ENCODE measurements at regions not wholly inside any gene's neighbourhood (a gene's known extent, or its start where the extent isn't known, plus 50 kb on each side); places are given as distances from the start of the nearest gene placed in this dataset.

DNA sequence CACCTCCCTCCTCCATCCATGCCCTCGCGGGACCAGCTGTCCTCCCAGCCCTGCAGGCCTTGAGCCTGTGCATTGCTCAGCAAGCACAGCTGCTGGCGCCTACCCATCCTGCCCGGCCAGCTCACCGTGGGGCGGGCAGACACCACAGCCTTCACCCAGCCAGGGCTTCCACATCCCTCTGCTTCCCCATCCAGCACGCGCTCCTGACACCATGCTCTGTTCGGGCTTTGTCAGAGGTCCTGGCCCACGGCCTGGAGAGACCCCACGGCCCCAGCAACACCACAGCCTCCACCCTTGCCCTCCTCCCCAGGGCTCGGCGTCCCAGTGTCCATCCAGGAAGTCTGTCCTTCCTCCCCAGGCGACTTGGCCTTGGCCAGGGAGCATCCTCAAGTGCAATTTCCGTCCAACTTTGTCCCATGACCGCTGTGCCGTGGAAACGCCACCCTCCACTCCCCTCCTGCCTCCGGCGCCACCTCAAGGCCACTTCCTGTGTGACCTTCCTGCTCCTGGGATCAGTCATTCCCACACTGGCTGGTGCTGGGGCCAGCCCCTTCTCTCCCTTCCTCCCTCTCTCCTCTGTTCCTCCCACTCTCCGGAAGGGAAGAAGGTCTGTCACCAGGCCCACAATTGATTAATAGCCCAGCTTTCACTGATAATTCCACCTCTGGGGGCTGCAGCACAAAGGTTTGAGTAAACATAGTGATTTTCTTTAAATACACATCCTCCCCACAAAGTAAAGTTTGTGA is 71.5 kb upstream of the SMNDC1 start:
- DNase-seq, result no peak

GRCh38 chr10:110376767-110377160 is 72.0 kb upstream of the SMNDC1 start:
- no peak for DNase-seq

DNA sequence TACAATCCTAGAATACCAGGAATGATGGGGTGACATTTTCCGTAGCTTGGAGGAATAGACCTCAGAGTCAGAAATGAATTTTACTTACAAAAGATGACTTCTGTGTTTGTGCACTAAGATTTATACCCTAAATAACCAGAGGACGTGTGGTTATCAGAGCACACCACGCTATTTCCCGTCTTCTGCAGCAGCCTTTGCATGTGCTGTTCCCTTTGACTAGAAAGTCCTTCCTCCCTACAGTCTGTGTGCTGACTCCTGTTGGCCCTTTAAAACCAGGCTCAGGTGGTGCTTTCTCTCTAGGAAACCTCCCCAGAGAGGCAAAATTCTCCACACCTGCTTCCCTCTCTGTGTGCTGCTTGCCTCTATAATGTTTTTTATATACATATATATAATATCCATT is 73.3 kb upstream of the SMNDC1 start:
- DNase-seq, result no peak

- DNase-seq, result no peak
Observed at GRCh38 chr10:110378533-110379108, 73.9 kb upstream of the SMNDC1 start.

DNA sequence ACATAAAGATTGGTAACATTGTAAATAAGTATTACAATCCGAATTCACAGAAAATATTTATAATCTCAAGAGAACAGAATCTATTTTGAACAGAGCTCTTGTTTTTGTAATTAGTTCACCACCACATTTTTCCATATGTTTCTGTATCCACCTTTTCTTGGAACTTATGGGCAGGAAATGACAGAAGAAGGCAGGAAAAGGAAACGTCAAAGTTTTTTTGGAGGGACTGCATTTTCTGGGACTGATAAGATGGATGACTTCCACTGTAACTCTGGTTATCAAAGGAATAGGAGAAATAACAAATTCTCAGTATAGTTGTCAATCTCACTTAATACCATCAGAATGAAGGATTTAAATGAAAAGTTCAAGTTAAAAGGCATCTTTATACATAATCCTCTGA is 75.1 kb upstream of the SMNDC1 start:
- DNase-seq, result no peak

DNA sequence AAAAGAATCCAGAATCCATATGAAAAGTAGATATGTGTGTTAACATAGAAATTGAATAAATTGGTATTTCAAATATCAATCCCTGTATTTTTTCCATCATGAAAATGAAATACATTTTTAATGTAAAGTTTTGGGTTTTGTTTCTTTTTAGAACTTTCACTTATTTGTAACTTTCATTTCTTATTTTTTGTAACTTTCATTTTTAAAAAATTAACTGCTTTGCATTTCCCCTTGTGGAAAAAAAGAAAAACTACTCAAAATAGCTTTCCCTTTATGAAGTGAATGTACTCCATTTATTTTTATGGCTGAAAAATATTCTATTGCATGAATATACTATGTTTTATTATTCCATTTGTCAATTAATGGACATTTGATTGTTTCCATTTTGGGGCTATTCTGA is 75.6 kb upstream of the SMNDC1 start:
- no peak for DNase-seq

GRCh38 chr10:110382695-110383094 is 78.0 kb upstream of the SMNDC1 start:
- DNase-seq, result no peak

- no peak for DNase-seq
Observed at GRCh38 chr10:110387617-110387982, 82.9 kb upstream of the SMNDC1 start.

DNA sequence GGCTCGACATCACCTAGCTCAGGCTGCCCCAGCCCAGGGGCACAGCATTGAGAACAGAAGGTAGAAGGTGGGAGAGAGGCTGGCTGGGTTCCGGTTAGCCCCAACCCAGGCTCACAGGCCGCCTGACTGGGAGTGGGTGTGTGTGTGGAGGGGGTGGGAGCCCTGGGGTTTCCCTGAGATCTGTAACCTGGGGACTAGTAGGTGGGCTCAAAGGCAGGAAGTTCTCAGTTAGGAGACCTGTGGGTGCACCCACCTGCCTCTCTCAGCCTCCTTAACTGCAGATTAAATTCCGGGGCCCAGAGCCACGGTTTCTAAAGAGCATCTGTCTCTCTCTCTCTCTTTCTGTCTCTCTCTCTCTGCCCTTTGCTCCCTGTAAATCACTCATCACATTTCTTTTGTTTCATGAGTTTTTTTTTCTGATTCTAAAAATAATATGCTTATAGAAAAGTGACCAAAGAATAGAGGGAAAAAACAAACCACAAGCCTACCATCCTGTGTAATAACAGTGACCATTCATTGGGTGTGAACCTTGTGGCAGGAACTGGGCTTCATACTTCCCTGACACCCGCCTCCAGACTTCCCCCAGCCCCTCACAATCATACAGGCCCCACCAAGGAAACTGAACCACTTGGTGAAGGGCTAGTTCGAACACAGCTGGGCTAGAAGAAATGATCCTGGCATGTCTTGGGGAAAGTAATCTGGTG is 83.4 kb upstream of the SMNDC1 start:
- DNase-seq, result no peak

DNA sequence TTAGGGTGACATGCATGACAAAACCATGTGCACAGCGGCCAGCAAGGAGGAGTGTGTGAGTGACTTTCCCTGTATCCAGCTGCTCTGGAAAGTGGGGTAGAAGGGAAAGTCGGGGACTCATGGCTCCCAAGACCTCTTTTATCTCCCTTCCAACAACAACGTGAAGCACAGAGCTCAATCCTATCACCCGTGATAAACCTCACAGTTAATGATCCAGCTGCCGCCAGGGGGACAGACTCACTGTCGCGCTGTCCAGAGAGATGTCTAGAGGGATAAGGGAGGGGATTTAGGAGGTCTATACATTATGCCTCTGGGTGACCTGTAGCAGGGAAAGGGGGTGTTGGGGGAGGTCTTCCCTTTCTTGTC is 84.0 kb upstream of the SMNDC1 start:
- no peak for DNase-seq

GRCh38 chr10:110389255-110389654 is 84.5 kb upstream of the SMNDC1 start:
- DNase-seq, result no peak

DNA sequence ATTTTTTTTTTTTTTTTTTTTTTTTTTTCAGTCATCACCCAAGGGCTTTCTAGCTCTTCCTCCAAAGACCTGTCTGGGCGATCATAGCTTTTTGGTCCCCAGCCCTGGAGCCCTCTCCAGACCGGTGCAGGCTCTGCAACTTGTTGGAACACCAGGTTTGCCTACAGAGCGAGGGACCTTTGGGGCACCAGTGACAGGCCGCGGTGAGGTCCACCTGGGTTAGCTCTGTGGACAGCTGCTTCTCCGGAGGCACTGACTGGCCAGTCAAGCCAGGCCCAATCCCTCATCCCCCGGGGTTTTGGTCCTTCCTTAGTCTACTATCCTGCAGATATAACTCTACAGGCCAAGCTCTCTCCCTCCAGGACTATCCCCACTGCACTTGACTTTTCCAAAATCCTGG is 86.8 kb upstream of the SMNDC1 start:
- DNase-seq, result no peak

DNA sequence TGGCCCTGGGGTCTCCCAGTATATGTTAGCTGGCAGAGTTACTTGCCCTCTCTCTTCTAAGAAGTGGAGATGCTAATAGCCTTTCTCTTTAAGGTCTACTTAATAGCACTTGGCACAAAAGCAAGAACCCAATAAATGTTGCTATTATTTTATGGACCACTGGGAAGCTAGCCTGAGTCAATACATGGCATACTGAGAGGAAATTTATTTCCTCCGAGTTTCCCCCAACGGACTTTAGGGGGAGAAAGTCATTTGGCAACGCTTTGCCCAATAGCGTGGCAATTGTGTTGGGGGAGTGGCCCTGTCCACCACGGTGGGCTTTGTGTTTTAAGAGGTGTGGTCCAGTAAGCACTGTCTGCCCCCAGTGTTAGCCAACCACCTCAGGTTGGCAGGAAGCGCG is 87.4 kb upstream of the SMNDC1 start:
- DNase-seq, result no peak

DNA sequence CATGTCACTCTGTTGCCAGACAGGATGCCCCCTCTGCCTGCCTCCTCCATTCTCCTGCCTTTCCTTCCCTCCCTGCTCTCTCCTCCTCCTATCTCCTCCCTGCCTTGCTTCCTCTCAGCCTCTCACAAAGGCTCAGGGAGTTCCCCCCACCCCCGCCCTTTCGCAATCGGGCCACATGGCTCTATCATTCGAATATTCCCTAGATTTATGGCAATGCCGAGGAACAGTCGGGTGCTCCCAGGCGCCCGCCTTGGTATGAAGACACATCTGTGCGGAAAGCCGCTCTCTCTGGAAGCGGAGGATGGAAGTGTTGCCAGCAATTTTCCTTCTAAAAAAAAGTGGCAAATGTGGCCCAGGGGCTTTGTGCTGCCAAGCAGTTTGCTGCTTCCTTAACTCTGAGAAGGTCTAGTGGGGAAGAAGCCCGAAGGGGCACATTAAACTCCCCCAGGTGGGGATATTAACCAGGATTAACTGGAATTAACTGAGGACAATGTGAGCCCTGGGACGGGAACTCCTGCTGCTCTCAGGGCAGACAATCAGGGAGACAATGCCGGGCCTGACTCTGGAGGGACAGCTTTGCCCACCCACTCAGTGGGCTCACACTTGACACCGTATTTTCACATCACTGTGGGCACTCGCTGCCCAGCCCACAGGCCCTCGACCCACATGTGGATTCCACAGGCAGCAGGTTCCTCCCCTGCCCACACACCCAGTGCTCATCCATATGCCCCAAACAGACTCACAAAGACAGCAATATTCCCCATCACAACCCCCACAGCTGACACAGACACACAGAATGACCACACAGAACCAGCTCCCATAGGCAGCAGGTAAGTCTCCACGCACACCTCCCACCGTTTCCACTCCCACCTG is 88.4 kb upstream of the SMNDC1 start:
- no peak for DNase-seq

DNA sequence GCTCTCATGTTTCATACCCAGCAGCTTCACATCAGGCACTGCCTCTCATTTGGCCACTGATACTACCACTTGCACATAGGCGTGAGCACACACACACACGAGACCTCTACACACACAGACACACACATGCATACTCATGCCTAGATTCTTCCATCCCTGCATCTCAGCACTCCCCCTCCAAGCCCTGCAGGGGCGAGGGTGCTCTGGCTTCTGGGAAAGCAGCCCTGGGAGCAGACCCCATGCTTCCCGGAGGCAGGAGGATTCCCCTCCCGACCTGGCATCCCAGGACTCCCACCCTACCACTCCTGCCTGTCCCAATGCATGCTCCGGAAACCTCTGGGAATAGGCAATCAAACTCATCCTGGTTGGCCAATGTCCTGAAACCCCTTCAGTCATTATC is 89.1 kb upstream of the SMNDC1 start:
- DNase-seq, result no peak

- no peak for DNase-seq
Observed at GRCh38 chr10:110394296-110394695, 89.6 kb upstream of the SMNDC1 start.

DNA sequence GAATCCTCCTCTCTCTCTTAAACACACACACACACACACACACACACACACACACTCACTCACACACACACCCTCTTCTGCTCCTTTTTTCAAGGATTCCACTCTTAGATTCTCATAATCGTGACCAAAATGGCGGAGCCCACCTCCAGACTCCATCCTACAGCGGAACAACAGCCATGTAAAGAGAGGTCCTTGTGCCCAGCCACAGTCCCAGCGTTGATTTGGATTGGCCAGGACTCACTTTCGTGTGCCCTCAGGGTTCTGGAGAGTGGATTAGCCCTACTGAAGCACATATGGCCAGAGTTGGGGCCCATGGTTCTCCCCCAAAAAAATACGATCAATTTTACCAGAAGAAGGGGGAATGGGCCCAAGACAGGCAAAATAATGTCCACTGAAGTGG is 90.2 kb upstream of the SMNDC1 start:
- DNase-seq, result no peak

DNA sequence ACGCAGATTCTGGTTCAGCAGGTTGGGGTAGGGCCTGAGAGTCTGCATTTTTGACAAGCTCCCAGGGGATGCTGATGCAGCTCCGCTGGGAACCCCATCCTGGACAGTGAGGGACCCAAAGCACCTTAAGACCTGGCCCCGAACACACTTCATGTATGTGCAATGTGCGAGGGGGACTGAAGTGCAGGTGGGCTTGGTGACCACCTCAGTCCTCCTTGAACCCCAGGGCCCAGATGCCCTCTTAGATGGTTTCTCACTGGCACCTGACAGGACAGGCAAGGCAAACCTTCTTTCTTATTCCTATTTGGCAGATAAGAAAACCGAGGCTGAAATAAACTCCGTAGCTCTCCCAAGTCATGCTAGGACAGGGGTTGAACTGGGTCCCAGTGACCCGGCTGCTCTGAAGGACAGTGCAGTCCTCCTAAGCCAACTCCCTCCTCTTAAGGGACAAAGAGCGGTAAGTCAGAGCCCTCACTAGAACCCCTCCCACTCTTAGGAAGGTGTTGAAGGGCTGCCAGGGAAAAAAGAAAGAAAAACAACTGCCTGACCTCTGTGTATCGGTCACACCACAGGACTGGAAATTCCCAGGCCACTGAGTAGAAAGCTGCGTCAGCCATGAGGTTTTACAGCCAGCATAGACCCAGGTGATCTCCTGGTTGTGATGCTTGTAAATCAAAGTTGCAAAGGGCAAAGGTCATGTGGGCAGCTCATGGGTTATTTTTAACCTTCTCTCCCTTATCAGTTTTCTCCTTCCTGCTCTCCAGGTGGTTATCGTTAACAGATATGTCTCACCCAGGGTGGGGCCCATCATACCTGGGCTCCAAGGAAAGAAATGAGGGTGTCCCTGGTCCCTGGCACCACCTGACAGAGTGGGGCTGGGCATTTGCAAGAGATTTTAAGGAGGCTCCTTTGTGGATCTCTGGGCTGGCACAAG is 90.9 kb upstream of the SMNDC1 start:
- DNase-seq, result no peak

- DNase-seq, result no peak
Observed at GRCh38 chr10:110396284-110396651, 91.5 kb upstream of the SMNDC1 start.

GRCh38 chr10:110397856-110398255 is 93.1 kb upstream of the SMNDC1 start:
- no peak for DNase-seq

DNA sequence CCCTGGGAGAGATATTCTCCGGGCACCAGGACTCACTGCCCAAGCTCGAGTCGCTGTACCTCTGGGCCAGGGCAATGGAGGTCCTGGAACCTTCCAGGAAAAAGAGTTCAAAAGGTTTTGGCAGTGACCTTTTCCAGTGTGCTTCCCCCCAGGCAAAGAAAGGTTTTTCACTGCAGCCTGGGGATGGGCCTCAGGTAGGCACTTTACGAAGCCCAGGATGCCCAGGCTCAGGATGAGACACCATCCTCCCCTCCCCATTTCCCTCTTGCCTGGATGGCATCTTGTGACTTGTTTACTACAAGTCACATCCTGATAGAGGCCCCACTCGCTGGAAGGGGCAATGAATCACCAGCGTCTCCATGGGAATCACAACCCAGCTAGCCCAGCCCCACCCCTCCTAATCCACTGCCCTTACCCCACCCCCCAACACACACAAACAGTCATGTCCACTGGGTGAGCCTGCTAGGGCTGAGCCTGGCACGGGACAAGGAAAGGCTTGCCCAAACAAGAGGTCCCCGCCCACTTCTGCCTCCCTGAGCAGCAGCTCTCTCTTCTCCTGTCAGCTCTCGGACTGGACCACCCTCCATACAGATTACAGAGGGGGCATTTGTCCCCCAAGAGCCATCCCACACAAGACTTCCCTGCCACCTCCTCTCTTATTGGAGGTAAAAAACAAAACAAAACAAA is 93.8 kb upstream of the SMNDC1 start:
- no peak for DNase-seq
